ENCODE measurements at regions not wholly inside any gene's neighbourhood (a gene's known extent, or its start where the extent isn't known, plus 50 kb on each side); places are given as distances from the start of the nearest gene placed in this dataset.
A peak's percentile ranks its signal among the peaks of the same experiment; 100 is the strongest.

- peak overlapping the region; percentile 79 for H3K27ac ChIP-seq
- peak; percentile 85 for TF ChIP-seq CTCF (conservative IDR thresholded peaks at IDR 0.05)
Observed at GRCh38 chr7:131007439-131008330, 273.7 kb upstream of the KLF14 start.

GRCh38 chr7:131008840-131009711 is 275.1 kb upstream of the KLF14 start:
- H3K27ac ChIP-seq, result no peak overlapping the region
- no peak for TF ChIP-seq CTCF (conservative IDR thresholded peaks at IDR 0.05)

- no peak overlapping the region for H3K27ac ChIP-seq
- no peak for TF ChIP-seq CTCF (conservative IDR thresholded peaks at IDR 0.05)
Observed at GRCh38 chr7:131010029-131010716, 276.2 kb upstream of the KLF14 start.

- TF ChIP-seq CTCF (conservative IDR thresholded peaks at IDR 0.05), result no peak
- H3K27ac ChIP-seq, result no peak overlapping the region
Observed at GRCh38 chr7:131010717-131011431, 276.9 kb upstream of the KLF14 start.

- H3K27ac ChIP-seq, result no peak overlapping the region
- TF ChIP-seq CTCF (conservative IDR thresholded peaks at IDR 0.05), result no peak
Observed at GRCh38 chr7:131011432-131011742, 277.4 kb upstream of the KLF14 start.

- no peak overlapping the region for H3K27ac ChIP-seq
- no peak for TF ChIP-seq CTCF (conservative IDR thresholded peaks at IDR 0.05)
Observed at GRCh38 chr7:131011976-131012375, 278.0 kb upstream of the KLF14 start.
